T-cell (primary cell): ENCODE measurements at regions not wholly inside any gene's neighbourhood (a gene's known extent, or its start where the extent isn't known, plus 50 kb on each side); places are given as distances from the start of the nearest gene placed in this dataset.

Experiments used
- ATAC-seq, 4 experiments: fragments of 200-7000 bp in 3 of 4; fragments of 150-1000 bp in 1 of 4; cut with Tn5 transposase; replicated peaks in 1 of 4; 1 replicate in 3 of 4; 2 replicates in 1 of 4; pipeline ENCODE4 v1.10.0; 2021; ENCODE audit warnings: moderate library complexity in 3 of 4, mild to moderate bottlenecking in 2 of 4, moderate number of reproducible peaks in 1 of 4
- CTCF ChIA-PET, 2 donors: fragments of 300-600 bp; sonication (Branson Sonifier 250); formaldehyde crosslinking; loops; one replicate each; lab custom pipeline; 2022; ENCODE audit warnings: antibody characterized with exemption in 2 of 2; lab: Charles Lee
- POLR2A ChIA-PET, 2 donors: fragments of 300-600 bp; sonication (Branson Sonifier 250); formaldehyde crosslinking; loops; one replicate each; lab custom pipeline; 2022; ENCODE audit warnings: antibody characterized with exemption in 2 of 2; lab: Charles Lee
- DNase-seq, 35 experiments: peaks; one replicate each; pipeline versions ENCODE4 v3.0.0 to v3.0.0-alpha.2; 2013 to 2023
- H3K27ac ChIP-seq: one replicate; pipeline ENCODE4 v1.5.1; 2013; ENCODE audit warnings: low read length
- H3K27me3 ChIP-seq, 2 experiments: replicated peaks in 1 of 2; 1 replicate in 1 of 2; 2 replicates in 1 of 2; pipeline versions ENCODE4 v1.6.1 to v1.7.0; 2013; ENCODE audit warnings: low read length in 1 of 2, mixed read lengths in 1 of 2; ENCODE audit not compliant: control insufficient read depth in 2 of 2, insufficient read depth in 2 of 2; ENCODE audit errors: extremely low read depth in 1 of 2
- H3K36me3 ChIP-seq, 2 donors: 1 replicate in 1 of 2; 2 replicates in 1 of 2; pipeline versions ENCODE4 v1.6.1 to v1.7.0; 2013; ENCODE audit warnings: low read length in 1 of 2; ENCODE audit not compliant: control insufficient read depth in 2 of 2, insufficient read depth in 1 of 2; ENCODE audit errors: extremely low read depth in 1 of 2
- H3K4me1 ChIP-seq, 2 experiments: 1 replicate in 1 of 2; 2 replicates in 1 of 2; pipeline versions ENCODE4 v1.6.1 to v1.7.0; 2013; ENCODE audit warnings: low read length in 2 of 2, mixed read lengths in 1 of 2; ENCODE audit not compliant: insufficient read depth in 2 of 2, control insufficient read depth in 1 of 2; ENCODE audit errors: extremely low read depth in 1 of 2
- H3K4me3 ChIP-seq, 2 donors: 1 replicate in 1 of 2; 2 replicates in 1 of 2; pipeline versions ENCODE4 v1.5.1 to v1.7.0; 2013; ENCODE audit warnings: mild to moderate bottlenecking in 2 of 2, low read length in 1 of 2, moderate library complexity in 1 of 2; ENCODE audit not compliant: control insufficient read depth in 1 of 2; ENCODE audit errors: extremely low read depth in 1 of 2
- H3K9me3 ChIP-seq: 2 replicates; pipeline ENCODE4 v1.7.0; 2013
- H3K27ac Mint-ChIP-seq, 2 donors: one replicate each; pipeline ENCODE4 v1.8.0; 2020 to 2021; ENCODE audit warnings: mild to moderate bottlenecking in 2 of 2, mixed read lengths in 2 of 2
- H3K27me3 Mint-ChIP-seq, 2 donors: one replicate each; pipeline ENCODE4 v1.8.0; 2021 to 2022; ENCODE audit warnings: mixed read lengths in 2 of 2
- H3K36me3 Mint-ChIP-seq: one replicate; pipeline ENCODE4 v1.8.0; 2021; ENCODE audit warnings: mixed read lengths
- H3K4me1 Mint-ChIP-seq, 3 donors: one replicate each; pipeline ENCODE4 v1.8.0; 2020 to 2022; ENCODE audit warnings: mixed read lengths in 3 of 3, mild to moderate bottlenecking in 1 of 3
- H3K4me3 Mint-ChIP-seq, 3 donors: one replicate each; pipeline ENCODE4 v1.8.0; 2020 to 2022; ENCODE audit warnings: mild to moderate bottlenecking in 3 of 3, mixed read lengths in 3 of 3, moderate library complexity in 3 of 3
- H3K9me3 Mint-ChIP-seq, 3 donors: one replicate each; pipeline ENCODE4 v1.8.0; 2020 to 2022; ENCODE audit warnings: mixed read lengths in 3 of 3
- WGBS: methylation state at CpG from one replicate; pipeline ENCODE4 v1.1.5; 2013; ENCODE audit warnings: missing lambda C conversion rate; ENCODE audit not compliant: insufficient coverage; 5-methylcytosine and 5-hydroxymethylcytosine counted together

DNA sequence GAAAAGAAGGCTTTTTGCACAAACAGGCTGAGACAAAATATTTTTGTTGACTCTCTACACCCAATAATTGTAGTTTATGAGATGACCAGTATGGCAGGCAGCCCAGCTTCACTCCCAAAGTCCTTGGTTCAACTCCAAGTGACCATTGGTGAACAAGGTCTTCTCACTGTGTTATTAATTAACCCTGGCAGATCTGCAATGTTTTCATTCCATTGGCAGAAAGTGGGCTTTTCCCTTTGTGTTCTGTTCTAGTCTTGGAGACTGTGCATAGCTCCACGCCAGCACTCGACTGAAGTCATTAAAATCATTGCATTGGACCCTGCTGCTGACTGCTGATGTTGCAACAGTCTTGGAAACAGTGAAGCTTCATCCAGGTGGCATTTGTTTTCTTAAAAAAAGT, 277.3 kb upstream of the HAND2 start:
- no peak for DNase-seq
- ChIA-PET POLR2A (no interaction called here), CTCF (interaction anchor here in 1 of 2 donors (0.6 kb wide), 1 partner anchor 16 kb away, joined by 3 read pairs; no protein-coding TSS in a partner anchor)
- Mint-ChIP-seq H3K4me3 (no peak overlapping the region), H3K36me3 (no peaks in the 10 kb centered on the region), H3K4me1 (no peaks in the 10 kb centered on the region), H3K9me3 (no peaks in the 10 kb centered on the region), H3K27ac (no peak overlapping the region), H3K27me3 (no peaks in the 10 kb centered on the region)
- Histone ChIP-seq H3K9me3 (no peaks in the 10 kb centered on the region), H3K27ac (no peak overlapping the region), H3K4me3 (no peak overlapping the region), H3K36me3 (no peaks in the 10 kb centered on the region), H3K27me3 (no peaks in the 10 kb centered on the region), H3K4me1 (no peaks in the 10 kb centered on the region)
- 100% methylated on average over 2 of the region's 2 CpGs for WGBS
- ATAC-seq: no peak

DNA sequence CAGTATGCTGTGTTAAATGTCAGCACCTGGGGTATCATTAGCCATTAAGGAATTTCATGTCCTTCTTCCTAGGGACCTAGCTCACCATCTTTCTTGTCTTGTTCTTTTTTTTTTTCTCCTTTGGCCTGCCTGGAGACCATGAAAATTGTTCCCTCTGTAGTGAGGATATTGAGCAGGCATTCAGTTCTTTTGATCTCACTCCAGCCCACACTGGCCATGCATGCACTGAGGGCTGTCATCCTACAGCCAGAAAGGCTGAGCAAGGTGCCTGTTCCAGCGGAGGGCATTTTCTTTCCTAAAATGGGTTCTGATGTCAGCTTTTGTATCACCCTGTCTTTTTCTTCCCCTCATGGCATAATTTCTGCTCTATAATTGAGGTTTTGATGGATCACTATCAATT, 275.9 kb upstream of the HAND2 start:
- H3K36me3 Mint-ChIP-seq: no peaks in the 10 kb centered on the region
- ATAC-seq (no peak), DNase-seq (no peak)
- ChIA-PET POLR2A (no interaction called here), CTCF (no interaction called here)
- H3K4me3 Mint-ChIP-seq: no peak overlapping the region
- H3K4me1 Mint-ChIP-seq: no peaks in the 10 kb centered on the region
- Histone ChIP-seq H3K4me1 (no peaks in the 10 kb centered on the region), H3K27ac (no peak overlapping the region), H3K4me3 (no peak overlapping the region), H3K27me3 (no peaks in the 10 kb centered on the region), H3K9me3 (no peaks in the 10 kb centered on the region), H3K36me3 (no peaks in the 10 kb centered on the region)
- H3K9me3 Mint-ChIP-seq: no peaks in the 10 kb centered on the region
- H3K27ac Mint-ChIP-seq: no peak overlapping the region
- H3K27me3 Mint-ChIP-seq: no peaks in the 10 kb centered on the region
- no CpG with 5 or more reads among the region's 1 CpG for WGBS

DNA sequence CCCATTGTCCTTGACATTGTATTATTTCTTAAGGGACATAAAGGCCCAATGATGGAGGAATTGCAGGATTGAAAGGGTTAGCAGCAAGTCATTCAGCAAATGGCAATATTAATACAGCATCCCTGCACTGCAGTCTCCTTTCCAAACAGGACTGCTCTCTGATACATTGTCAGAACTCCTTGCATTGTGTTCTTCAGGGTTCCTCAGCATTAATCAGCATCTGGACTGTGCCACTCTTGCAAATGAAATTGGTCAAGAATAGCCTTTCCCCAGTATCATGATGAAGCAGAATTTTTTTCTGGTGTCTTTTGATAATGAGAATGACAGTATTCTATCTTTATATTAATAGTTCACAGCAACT, 272.6 kb upstream of the HAND2 start:
- H3K9me3 Mint-ChIP-seq: no peaks in the 10 kb centered on the region

DNA sequence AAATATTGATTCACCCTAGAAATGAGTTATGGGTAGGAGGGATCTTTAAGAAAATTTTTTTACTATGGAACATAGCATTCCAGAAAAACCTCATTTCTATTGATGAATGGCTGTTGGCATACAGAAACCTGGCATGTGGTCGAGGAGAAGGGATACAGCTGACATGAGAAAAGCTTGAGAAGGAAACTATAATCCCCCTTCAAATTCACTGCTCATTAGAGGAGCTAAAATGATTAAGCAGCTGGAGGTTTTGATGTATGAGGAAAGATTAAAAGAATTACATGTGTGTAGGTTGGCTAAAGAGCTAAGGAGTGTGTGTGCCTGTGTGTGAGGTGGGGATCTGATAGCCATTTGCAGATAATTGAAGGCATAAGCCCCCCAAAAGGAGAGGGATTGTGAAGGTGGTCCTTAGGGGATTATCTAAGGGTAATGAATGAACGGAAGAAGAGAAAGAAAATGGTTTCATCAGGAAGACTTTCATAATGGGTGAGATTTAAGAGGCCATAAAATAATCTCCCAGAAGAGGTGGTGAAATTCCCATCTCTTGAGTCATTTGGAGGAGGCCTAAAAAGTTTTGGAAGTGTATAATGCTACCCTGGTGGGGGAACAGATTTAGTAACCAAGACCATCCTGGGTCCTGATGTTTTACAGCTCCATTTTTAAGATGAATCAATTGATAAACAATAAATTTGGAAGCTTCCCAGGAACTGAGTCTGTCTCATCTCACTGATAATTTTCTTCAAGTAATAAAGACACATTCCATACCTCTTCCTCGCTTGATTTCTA, 272.0 kb upstream of the HAND2 start:
- no peaks in the 10 kb centered on the region for H3K36me3 Mint-ChIP-seq
- POLR2A ChIA-PET: no interaction called here
- no CpG with 5 or more reads among the region's 3 CpGs for WGBS
- H3K27ac ChIP-seq: no peak overlapping the region
- H3K9me3 ChIP-seq: no peaks in the 10 kb centered on the region
- CTCF ChIA-PET: no interaction called here
- no peak overlapping the region for H3K4me3 Mint-ChIP-seq
- no peaks in the 10 kb centered on the region for H3K27me3 ChIP-seq
- H3K27me3 Mint-ChIP-seq: no peaks in the 10 kb centered on the region
- H3K4me1 ChIP-seq: no peaks in the 10 kb centered on the region
- ATAC-seq (no peak), DNase-seq (no peak)
- H3K36me3 ChIP-seq: no peaks in the 10 kb centered on the region
- H3K27ac Mint-ChIP-seq: no peak overlapping the region
- no peaks in the 10 kb centered on the region for H3K4me1 Mint-ChIP-seq
- H3K9me3 Mint-ChIP-seq: no peaks in the 10 kb centered on the region
- H3K4me3 ChIP-seq: no peak overlapping the region

More for the DNA sequence above, 272.6 kb upstream of the HAND2 start:
- H3K27me3 Mint-ChIP-seq: no peaks in the 10 kb centered on the region
- no peak for DNase-seq
- H3K4me1 ChIP-seq: no peaks in the 10 kb centered on the region
- ChIA-PET CTCF (no interaction called here), POLR2A (no interaction called here)
- H3K9me3 ChIP-seq: no peaks in the 10 kb centered on the region
- H3K36me3 Mint-ChIP-seq: no peaks in the 10 kb centered on the region
- H3K4me3 Mint-ChIP-seq: no peak overlapping the region
- H3K36me3 ChIP-seq: no peaks in the 10 kb centered on the region
- H3K27me3 ChIP-seq: no peaks in the 10 kb centered on the region
- no peak overlapping the region for H3K4me3 ChIP-seq
- ATAC-seq: no peak
- H3K27ac ChIP-seq: no peak overlapping the region
- H3K4me1 Mint-ChIP-seq: no peaks in the 10 kb centered on the region
- no peak overlapping the region for H3K27ac Mint-ChIP-seq

DNA sequence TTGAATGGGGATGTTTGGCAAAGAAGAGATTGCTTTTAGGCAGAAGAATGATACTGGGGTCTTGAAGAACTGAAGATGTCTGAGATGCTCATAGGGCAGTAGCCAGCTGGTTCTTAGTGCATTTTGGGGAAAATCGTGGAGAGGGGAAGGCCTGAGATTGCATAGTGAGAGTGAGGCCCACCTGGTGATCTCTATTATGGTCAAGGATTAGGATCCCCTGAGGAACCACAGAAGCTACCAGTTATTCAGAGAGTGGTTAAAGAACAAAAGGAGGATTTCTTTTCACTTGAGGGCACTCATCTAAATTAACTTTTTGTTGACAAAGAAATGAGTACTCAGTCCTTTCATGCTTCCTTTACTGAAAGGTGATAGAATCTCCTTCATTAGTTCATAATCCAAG, 271.3 kb upstream of the HAND2 start:
- Histone ChIP-seq H3K36me3 (no peaks in the 10 kb centered on the region), H3K27me3 (no peaks in the 10 kb centered on the region), H3K27ac (no peak overlapping the region), H3K4me1 (no peaks in the 10 kb centered on the region), H3K9me3 (no peaks in the 10 kb centered on the region), H3K4me3 (no peak overlapping the region)
- Mint-ChIP-seq H3K9me3 (no peaks in the 10 kb centered on the region), H3K4me1 (no peaks in the 10 kb centered on the region), H3K27me3 (no peaks in the 10 kb centered on the region), H3K4me3 (no peak overlapping the region), H3K27ac (no peak overlapping the region), H3K36me3 (no peaks in the 10 kb centered on the region)
- ATAC-seq (no peak), DNase-seq (no peak)
- 25% methylated on average over 1 of the region's 1 CpG for WGBS
- ChIA-PET CTCF (no interaction called here), POLR2A (no interaction called here)

DNA sequence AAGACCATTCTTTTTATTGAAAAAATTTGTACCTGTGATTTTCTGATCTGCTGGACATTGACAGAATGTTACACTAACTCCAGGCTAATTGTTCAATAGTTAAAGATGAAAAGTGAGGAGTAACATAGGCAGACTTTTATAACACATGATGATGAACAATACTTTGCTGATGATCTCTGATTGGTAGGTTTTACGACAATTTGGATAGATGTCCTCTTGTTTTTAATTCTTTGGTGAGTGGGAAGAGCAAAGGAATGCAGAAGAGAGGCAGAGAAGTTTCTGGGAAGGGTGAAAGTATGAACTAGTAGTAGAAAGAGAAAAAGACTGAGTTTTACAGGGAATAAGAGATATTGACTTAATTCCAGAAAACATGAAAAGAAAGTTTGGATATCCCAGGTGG, 267.3 kb upstream of the HAND2 start:
- ChIA-PET CTCF (no interaction called here), POLR2A (interaction anchor here in 1 of 2 donors (0.6 kb wide), 1 partner anchor 50 kb away, joined by 17 read pairs; no protein-coding TSS in a partner anchor)
- Histone ChIP-seq H3K9me3 (no peaks in the 10 kb centered on the region), H3K4me3 (no peak overlapping the region), H3K27me3 (no peaks in the 10 kb centered on the region), H3K4me1 (no peaks in the 10 kb centered on the region), H3K27ac (no peak overlapping the region), H3K36me3 (no peaks in the 10 kb centered on the region)
- no peaks in the 10 kb centered on the region for H3K36me3 Mint-ChIP-seq
- no peak overlapping the region for H3K4me3 Mint-ChIP-seq
- no peak for ATAC-seq
- WGBS: 100% methylated on average over 1 of the region's 1 CpG
- H3K9me3 Mint-ChIP-seq: no peaks in the 10 kb centered on the region
- no peak for DNase-seq
- H3K4me1 Mint-ChIP-seq: no peaks in the 10 kb centered on the region
- H3K27me3 Mint-ChIP-seq: no peaks in the 10 kb centered on the region
- no peak overlapping the region for H3K27ac Mint-ChIP-seq

DNA sequence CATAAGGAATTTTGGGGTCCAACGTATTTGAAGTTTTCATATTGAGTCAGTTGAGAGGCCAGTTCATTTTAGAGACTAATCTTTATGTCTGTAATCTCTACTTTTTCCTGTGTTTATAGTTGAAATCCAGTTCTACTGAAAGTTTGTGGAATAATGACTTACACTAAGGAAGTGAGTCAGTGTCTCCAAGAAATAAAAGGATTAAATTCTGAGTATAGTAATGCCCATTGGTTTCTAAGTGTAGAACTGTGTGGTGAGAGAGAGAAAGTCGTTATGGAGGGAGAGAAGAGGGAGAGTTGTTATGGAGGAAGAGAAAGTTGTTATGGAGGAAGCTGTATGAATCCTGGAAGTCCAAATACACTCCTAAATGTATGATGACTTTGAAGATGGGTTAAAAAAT, 264.6 kb upstream of the HAND2 start:
- H3K27me3 Mint-ChIP-seq: no peaks in the 10 kb centered on the region
- DNase-seq (no peak), ATAC-seq (no peak)
- peaks cover 0 to 3% (median 3%) of the 10 kb centered on the region in 3 donors for H3K9me3 Mint-ChIP-seq
- H3K9me3 ChIP-seq: no peaks in the 10 kb centered on the region
- no peak overlapping the region for H3K4me3 ChIP-seq
- H3K36me3 Mint-ChIP-seq: no peaks in the 10 kb centered on the region
- no peak overlapping the region for H3K27ac Mint-ChIP-seq
- H3K36me3 ChIP-seq: no peaks in the 10 kb centered on the region
- no peak overlapping the region for H3K4me3 Mint-ChIP-seq
- ChIA-PET POLR2A (no interaction called here), CTCF (no interaction called here)
- H3K4me1 Mint-ChIP-seq: no peaks in the 10 kb centered on the region
- H3K27ac ChIP-seq: no peak overlapping the region
- H3K4me1 ChIP-seq: no peaks in the 10 kb centered on the region
- no peaks in the 10 kb centered on the region for H3K27me3 ChIP-seq
- WGBS: 20% methylated on average over 1 of the region's 2 CpGs
